Lung microvascular endothelial cell (primary cell): ENCODE measurements at regions not wholly inside any gene's neighbourhood (a gene's known extent, or its start where the extent isn't known, plus 50 kb on each side); places are given as distances from the start of the nearest gene placed in this dataset.
A peak's percentile ranks its signal among the peaks of the same experiment; 100 is the strongest.
"Not testable (repeated sequence)": the region's sequence is repeated elsewhere in the genome, so short reads cannot be mapped to it uniquely, and the experiment has no call there.

Experiments used
- DNase-seq, 2 donors: peaks; one replicate each; pipeline versions ENCODE4 v3.0.0 to v3.0.0-alpha.2; 2010; ENCODE audit warnings: low read depth in 2 of 2

DNA sequence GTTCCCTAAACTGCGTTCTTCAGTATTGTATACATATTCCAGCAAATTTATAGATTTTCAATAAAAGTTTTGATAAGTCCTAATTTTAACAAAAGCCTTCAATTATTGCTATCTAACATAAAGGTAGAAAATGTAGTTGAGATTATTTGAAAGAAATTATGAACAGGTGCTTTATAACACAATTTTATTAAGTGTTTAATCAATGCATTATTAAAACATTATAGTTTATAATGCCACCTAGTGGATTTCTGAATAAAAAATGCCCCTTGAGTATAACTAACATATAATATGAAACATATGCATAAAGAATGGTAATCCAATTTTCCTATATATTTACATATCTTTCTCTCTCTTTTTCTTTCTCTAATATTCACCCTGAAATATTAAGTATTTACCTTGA is 515.3 kb downstream of the SLC6A15 start:
- peak in 1 of 2 donors; percentile 4 for DNase-seq

DNA sequence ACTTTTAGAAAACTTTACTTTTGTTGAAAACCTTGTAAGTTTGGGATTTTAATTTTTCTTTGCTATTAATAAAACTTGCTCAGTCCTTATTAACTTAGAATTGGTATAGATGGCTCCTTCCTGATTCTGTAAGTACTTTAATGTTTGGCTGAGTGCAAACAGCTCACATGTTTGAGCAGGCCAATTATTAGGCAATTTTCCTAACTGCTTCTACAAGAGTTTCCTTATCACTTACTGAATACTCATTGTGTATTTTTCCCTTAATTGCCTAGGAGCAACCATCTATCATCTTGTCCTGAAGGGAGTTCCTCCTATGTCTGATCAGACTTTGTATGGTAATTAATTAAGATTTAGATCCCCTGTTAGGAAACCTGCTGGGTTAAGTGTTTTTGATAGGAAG is 521.4 kb downstream of the SLC6A15 start:
- not testable (repeated sequence) for DNase-seq

DNA sequence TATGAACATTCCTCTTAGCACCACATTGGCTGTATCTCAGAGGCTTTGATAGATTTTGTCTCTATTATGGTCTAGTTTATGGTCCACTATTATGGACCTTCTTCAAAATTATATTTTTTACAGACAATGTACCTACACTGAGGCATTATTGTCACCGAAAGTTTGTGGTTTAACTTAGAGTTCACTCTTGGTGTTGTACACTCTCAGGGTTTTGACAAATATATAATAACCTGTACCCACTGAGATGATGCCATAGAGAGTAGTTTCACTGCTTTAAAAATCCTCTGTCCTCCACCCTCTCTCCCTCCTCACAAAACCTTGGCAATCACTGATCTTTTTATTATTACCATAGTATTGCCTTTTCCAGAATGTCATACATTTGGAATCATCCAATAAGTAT is 528.2 kb downstream of the SLC6A15 start:
- DNase-seq = no peak

DNA sequence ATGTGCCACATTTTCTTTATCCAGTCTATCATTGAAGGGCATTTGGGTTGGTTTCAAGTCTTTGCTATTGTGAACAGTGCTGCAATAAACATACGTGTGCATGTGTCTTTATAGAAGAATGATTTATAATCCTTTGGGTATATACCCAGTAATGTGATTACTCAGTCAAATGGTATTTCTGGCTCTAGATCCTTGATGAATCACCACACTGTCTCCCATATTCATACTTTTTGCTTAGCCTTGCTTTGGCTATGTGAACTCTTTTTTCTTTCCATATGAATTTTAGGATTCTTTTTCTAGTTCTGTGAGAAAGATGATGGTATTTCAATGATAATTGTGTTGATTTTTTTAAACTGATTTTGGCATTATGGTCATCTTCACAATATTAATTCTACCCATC is 530.1 kb downstream of the SLC6A15 start:
- not testable (repeated sequence) for DNase-seq

DNA sequence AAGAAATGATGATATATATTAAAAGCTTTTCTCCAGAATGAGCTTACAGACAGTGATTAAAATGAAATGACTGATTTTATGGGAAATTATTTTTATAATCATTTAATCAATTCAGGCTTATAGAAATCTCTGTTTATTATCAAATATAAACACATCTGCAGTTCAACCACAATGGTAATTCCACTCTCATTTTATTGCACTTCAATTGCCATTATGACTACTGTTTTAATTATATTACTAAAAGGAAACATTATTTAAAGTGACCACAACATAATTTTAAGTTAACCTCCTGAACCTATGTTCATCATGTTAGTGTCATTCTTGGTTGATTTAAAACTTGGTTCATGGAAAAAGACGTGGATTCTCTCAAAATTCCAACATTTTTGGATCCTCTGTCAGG is 536.3 kb downstream of the SLC6A15 start:
- DNase-seq = no peak

DNA sequence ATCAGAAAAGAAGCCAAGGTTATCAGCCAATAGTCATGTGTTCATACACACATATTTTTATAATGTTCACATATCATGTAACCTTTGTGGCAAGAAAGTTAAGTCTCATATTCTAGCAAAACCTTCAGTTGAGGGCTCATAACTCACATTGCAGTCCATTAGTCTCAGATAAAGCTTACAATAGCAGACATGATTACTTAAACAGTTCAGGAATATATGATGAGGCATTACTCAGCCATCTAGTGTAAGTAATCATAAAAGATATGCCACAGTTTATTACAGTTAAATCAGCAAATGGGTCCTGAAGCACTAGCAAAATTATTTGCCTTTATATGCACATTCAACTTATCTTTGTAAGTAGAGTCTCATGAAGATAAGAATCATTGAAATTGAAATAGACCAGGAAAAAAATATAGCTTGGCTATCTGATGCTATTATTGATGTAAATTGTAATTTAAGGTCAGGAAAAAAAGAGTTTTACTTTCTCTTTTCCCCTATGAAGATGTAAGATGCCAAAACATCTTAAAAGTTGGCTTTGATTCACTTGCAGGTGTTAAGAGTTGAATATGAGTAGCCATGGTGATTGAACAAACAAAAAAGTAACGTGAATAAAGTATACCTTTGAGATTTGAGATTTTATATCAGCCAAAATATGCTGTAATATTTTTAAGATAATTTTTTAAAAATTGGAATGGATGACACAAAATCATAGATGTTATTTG is 537.0 kb downstream of the SLC6A15 start:
- DNase-seq = no peak

DNA sequence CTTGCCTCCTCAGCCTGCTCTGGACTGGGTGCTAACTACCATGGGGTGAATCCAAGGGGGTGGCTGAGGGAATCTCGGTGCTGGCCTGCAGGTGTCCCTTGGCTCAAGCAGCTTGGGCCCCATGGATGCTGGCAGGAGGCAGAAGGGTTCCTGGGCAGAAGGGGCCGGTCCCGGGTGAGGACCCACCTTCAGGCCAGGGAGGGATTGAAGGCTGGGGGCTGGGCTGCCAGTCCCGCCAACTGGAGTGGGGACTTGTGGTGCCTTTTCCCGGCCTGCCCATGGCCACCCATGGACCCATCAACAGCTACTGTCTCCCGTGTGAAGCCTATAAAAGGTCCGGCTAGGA is 550.1 kb downstream of the SLC6A15 start:
- DNase-seq = no peak

DNA sequence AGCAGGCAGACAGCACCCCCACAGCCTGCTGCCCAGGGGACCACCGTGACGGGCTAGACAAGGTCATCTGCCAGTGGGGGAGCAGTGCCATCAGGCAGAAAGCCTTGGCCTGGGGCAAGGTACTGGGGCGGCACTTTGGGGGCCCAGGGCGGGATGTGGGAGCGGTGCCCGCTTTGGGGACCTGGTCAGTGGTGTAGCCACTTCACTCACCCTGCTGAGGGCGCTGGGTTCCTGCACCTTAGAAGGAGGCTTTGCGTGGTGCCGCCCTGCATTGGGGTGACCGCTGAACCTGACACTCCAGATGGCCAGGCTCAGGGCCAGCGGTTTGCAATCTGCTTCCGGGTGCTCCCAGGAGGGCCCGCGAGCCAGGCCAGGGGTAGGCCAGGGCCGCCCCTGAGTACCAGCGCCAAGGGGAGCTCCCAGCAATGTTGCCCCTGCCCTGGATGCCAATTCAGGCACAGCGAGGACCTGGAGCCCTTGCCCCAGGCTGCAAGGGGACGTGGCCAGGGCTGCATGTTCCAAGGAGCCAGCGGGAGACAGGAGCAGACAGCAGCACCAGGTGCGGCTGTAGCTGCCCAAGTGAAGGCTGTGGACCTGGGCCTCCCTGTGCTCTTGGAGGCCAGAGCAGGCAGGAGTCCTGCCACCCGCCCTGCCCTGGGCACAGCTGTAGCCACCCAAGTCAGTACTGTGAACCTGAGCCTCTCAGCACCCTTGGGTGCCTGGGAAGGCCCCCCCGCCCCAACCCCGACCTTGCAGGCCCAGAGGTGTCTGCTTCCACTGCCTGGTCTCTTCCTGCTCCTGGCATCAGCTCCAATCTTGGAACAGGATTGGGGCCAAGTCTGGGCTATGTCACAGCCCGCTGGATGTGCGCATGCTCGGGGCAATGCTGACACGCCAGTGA is 550.7 kb downstream of the SLC6A15 start:
- DNase-seq = no peak

DNA sequence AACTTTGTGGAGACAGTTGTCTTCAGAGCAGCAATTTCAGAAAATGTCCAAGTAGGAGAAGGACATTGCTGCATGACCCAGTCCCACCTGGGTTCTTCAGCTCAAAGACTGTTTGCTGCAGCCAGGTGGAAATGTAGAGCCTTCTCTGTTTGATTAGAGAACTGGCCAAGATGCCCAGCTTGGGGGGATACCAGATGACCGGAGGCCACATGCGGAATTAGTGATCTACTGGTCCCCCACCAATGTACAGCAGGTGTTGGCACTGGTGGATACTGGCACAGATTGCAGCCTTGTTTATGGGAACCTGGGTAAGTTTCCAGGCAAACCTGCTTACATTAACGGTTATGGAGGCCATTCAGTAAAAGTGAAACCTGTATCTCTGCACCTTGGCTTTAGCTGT is 555.3 kb downstream of the SLC6A15 start:
- DNase-seq = no peak

DNA sequence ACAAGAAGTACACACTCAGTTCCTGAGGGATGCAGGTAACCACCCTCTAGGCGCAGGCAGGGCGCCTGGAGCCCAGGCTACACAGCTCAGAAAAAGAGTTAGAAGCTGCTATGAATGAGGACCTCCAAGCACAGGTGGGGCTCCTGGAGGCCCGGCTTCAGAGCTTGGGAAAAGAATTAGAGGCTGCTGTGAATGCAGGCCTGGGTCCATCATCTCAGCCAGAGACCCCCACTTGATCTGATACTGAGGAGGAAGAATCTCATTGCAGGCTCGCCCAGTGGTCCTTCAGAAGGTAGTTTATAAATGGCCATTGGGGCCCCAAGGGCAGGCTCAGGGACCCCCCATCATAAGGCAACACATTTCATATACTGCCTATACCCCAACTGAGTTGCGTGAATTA is 556.4 kb downstream of the SLC6A15 start:
- no peak for DNase-seq

DNA sequence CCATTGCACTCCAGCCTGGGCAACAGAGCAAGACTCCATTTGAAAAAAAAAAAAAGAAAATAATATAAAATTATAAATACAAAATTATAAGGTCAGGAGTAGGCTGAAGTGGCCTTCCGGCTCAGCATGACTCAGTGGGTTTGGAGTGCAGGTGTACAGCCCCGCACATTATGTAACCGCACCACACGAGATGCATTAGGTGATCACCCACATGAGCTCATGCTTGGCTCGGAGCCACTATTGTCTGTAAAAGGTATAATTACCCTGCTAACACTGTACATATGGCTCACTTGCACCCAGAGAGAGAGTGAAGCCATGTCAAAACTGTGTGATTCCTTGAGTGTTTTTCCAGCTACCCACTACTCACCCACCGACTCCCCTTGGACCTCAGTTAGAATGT is 557.0 kb downstream of the SLC6A15 start:
- no peak for DNase-seq

DNA sequence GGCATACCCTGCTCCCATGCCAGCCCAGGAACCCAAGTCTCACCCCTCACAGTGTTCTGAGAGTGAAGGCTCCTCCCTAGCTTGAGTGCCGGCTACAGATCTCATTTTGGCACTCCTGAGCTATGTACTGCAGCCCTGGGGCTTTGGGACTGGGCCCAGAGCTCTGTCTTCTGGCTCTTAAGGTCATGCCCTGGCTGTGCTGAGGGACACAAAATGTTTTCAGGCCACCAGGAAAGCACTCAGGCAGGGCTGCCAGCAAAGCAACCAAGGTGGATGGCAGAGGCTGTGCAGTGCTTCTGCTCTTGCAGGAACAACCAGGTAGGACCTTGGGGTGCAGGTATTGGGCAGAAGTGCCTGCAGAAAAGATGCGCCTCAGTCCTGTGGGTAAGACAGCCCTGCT is 564.0 kb downstream of the SLC6A15 start:
- no peak for DNase-seq

DNA sequence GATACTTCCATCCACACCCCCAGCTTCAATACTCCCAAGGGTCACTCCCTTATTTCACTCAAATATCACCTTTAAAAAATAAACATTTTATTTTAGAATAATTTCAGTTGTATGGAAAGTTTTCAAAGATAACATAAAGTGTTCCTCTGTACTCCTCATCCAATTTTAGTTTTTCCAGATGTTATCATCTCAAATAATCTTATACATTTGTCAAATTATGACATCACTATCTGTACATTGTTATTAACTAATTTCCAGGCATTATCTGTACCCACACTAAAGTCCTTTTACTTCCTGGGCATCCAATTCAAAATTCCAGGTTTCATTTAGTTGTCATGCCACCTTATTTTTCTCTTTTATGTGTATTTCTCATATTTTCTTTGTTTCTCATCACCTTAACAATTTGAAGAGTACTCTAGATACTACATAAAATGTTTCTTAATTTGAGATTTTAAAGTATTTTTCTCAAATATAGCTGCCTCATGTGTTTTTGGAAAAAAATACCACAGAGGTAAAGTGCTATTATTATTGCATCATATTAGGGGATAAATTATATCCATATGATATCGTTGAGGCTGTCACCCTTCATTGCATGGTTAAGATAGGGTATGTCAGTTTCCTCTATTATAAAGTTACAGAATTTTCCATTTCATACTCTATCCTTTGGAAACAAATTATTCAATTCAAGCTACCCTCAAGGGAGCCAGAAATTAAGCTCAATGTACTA is 571.0 kb downstream of the SLC6A15 start:
- no peak for DNase-seq

DNA sequence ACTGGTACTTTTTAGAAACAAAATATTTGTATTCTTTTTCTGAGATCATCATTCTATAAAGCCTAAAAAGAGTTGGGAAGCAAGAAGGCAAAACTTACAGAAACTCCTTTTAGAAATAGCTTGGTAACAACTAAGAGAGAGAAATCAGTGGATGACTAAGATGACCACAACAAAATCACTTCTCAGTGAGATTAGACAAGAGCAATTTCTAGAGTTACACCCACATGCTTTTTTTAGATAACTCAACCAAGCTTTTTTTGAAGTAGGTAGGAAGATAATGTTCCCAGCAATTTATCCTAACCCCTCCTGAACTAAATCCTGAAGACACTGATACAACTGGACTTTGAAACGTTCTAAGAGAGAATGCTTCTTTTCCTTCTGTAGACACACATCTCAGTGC is 576.4 kb downstream of the SLC6A15 start:
- no peak for DNase-seq

DNA sequence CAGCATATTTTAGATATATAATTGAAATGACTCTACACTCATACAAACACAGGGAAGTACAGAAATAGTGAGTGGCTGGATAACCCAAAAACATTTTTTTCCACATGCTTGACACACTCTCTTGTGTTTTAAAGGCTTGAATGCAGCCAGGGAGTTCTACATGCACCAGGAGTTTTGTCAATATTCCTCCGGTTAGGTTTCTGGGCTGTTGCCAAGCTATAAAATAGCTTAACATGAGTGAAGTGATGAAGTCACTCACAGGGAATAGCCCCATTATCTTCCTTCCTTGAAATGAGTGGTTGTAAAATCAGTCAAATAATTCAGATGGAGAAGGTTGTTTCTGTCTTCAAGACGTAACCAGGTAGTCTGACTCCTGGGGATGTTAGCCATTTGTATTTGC is 582.7 kb downstream of the SLC6A15 start:
- no peak for DNase-seq

DNA sequence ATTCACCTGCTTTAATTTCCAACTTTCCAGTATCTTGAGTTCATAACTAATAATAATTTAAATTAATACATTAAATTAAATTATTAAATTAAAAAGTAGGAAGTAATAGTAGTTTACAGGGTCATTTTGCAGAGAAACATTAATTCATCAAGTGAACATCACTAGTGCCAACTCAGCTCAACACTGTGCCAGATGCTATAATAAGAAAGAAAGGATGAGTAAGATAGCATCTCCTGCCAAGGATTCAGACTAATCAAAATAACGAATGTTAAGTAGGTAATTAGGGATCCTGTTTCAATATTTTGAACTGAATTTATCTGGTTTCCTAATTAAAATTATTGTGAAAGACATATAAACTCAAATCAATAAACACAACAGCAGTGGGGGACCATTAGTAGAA is 596.7 kb downstream of the SLC6A15 start:
- DNase-seq = no peak

DNA sequence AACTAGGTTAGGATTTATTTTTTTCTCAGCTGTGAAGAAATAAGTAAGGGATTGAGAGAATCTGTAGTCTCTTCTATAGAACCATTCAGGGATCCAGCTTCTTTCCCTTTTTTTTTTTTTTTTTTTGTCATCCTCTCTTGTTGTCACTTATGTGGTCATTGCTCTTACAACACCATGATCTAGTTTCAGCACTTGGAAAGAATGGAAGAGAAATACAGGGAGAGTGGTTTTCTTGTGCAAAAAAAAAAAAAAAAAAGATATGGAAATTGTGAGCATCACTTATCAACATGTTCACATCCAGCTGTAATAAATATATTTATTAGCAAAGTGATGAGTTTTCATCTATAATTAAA is 599.3 kb downstream of the SLC6A15 start:
- DNase-seq = no peak

DNA sequence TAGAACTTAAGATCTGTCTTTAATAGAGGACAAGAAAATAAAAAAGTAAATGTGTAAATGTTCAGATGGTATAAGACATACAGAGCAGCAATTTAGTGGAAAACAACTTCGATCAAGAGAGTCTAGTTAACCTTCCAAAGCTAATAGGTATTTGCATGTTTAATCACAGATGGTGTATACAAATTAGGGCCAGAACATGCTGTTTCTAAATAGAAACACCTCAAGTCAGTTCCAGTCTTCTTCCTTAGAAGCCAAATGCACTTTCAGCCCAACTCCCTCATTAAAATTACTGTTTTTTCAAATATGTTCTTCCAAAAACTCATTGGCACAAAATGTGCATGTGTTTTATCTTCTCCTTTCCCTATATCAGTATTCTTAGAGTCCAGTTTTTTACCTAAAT is 604.4 kb downstream of the SLC6A15 start:
- DNase-seq = no peak

DNA sequence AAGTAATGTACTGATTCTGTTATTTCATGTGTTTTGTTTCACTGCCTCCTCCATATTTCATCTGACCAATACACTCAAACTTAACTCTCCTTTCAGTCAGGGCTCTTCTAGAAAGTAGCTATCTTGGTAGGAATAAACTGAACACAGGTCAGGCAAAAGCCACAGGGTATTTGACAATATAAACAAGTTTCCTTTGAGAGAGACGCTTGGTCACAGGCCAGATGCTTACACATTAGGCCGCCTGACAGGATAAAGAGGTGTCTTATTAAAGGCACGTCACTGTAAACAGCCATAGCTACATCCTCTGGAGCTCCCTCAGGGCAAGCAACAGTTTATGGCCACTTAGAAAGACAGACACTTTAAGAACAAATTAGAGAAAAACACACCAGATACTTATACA is 607.5 kb downstream of the SLC6A15 start:
- DNase-seq = no peak

DNA sequence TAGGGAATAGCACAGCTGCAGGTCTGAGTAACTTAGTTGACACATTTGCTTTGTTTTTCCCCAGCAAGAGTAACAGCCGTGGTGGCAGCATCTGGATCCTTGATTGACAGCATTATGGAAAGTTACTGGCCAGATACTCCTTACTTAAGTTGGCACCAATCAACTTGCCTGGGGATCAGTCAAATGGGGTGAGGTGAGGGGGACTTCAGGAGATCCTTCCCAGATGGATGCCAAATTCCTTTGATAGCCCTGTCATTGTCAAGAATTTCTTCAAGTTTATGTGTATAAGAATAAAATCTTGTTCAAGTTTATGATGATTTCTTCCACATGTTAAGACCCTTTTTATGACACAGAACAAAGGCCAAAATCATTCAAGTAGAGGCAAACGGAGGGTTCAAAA is 618.4 kb downstream of the SLC6A15 start:
- DNase-seq = no peak

DNA sequence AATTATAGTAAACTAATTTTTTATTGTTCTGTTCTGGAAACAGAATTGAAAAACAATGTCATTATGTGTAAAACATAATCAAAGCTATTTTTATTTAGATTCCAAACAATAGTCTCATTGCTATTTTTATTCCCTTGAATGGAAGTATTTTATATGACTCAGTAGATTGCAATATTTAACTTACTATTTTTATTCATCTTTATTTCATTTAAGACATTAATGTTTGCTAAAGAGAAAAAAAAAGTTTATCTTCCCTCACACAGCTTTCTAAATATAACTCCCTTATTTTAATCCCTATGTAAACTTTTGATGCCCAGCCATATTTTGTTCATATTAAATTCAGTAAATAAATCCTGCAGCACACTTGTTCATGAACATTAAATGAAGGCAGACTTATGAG is 622.4 kb downstream of the SLC6A15 start:
- no peak for DNase-seq

DNA sequence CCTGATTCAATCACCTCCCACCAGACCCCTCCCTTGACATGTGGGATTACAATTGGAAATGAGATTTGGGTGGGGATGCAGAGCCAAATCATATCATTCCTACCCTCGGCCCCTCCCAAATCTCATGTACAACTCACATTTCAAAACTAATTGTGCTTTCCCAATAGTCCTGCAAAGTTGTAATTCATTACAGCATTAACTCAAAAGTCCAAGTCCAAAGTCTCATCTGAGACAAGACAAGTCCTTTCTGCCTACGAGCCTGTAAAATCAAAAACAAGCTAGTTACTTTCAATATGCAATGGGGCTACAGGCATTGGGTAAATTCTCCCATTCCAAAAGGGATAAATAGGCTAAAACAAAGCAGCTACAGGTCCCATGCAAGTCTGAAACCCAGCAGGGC is 634.6 kb downstream of the SLC6A15 start:
- no peak for DNase-seq

DNA sequence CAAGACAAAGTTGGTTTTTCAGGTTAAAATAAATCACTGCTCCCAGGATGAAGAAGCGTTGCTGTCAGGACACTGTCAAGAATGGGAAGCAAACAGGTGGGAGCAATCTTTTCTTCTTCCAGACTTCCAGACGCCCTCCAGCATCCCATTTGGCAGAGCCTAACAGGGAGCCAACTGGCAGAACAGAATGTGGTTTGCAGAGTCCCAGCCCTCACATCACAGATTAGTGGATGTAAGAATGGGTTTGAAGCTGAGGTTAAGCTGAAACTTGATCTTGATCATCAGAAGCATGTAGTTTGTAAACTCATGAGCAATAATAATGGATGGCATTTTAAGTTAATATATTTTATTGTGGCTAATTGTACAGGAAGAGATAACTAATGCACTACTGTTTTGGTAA is 636.4 kb downstream of the SLC6A15 start:
- no peak for DNase-seq
